ENCODE measurements at regions not wholly inside any gene's neighbourhood (a gene's known extent, or its start where the extent isn't known, plus 50 kb on each side); places are given as distances from the start of the nearest gene placed in this dataset.

DNA sequence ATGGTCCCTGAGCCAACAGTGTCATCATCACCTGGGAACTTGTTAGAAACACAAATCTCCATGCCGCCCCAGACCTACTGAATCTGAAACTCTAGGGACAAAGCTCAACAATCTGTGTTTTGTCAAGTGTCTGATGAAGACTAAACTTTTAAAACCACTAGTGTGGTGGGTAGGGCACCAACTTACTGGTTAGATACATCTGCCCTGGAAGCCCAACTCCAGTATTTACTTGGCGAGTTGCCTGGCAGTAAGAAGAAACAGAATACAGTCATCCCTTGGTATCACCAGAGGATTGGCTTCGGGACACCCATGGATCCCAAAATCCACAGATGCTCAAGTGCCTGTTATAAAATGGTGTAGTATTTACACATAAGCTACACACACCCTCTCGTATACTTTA is 367.9 kb upstream of the DUSP10 start:
- TF ChIP-seq, protein P1, sequence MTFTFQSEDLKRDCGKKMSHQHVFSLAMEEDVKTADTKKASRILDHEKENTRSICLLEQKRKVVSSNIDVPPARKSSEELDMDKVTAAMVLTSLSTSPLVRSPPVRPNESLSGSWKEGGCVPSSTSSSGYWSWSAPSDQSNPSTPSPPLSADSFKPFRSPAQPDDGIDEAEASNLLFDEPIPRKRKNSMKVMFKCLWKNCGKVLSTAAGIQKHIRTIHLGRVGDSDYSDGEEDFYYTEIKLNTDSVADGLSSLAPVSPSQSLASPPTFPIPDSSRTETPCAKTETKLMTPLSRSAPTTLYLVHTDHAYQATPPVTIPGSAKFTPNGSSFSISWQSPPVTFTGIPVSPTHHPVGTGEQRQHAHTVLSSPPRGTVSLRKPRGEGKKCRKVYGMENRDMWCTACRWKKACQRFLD (tag by site-specific recombination; IDR thresholded peaks at IDR 0.05): no peak
- TF ChIP-seq EGR2 (tag by site-specific recombination; IDR thresholded peaks at IDR 0.05; ENCODE audit: low read depth) (no peak), ZNF514 (tag by site-specific recombination; IDR thresholded peaks at IDR 0.05) (no peak), TCF7L2 (IDR thresholded peaks at IDR 0.05; ENCODE audit: borderline replicate concordance, low read depth, low read length) (no peak), ZNF24 (tag by site-specific recombination; IDR thresholded peaks at IDR 0.05) (no peak), YY2 (tag by site-specific recombination; IDR thresholded peaks at IDR 0.05) (no peak), ZNF623 (tag by site-specific recombination; IDR thresholded peaks at IDR 0.05) (no peak), ATF2 (tag by site-specific recombination; IDR thresholded peaks at IDR 0.05; ENCODE audit: low read depth) (no peak), ZNF112 (tag by site-specific recombination; IDR thresholded peaks at IDR 0.05) (no peak), ZNF2 (tag by site-specific recombination; IDR thresholded peaks at IDR 0.05) (no peak), ZBTB17 (tag by site-specific recombination; IDR thresholded peaks at IDR 0.05) (no peak)
- TF ChIP-seq, protein P2, sequence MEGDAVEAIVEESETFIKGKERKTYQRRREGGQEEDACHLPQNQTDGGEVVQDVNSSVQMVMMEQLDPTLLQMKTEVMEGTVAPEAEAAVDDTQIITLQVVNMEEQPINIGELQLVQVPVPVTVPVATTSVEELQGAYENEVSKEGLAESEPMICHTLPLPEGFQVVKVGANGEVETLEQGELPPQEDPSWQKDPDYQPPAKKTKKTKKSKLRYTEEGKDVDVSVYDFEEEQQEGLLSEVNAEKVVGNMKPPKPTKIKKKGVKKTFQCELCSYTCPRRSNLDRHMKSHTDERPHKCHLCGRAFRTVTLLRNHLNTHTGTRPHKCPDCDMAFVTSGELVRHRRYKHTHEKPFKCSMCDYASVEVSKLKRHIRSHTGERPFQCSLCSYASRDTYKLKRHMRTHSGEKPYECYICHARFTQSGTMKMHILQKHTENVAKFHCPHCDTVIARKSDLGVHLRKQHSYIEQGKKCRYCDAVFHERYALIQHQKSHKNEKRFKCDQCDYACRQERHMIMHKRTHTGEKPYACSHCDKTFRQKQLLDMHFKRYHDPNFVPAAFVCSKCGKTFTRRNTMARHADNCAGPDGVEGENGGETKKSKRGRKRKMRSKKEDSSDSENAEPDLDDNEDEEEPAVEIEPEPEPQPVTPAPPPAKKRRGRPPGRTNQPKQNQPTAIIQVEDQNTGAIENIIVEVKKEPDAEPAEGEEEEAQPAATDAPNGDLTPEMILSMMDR (tag by site-specific recombination; IDR thresholded peaks at IDR 0.05): no peak
- TF ChIP-seq, protein P3, sequence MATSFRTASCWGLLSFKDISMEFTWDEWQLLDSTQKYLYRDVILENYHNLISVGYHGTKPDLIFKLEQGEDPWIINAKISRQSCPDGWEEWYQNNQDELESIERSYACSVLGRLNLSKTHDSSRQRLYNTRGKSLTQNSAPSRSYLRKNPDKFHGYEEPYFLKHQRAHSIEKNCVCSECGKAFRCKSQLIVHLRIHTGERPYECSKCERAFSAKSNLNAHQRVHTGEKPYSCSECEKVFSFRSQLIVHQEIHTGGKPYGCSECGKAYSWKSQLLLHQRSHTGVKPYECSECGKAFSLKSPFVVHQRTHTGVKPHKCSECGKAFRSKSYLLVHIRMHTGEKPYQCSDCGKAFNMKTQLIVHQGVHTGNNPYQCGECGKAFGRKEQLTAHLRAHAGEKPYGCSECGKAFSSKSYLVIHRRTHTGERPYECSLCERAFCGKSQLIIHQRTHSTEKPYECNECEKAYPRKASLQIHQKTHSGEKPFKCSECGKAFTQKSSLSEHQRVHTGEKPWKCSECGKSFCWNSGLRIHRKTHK (tag by site-specific recombination; IDR thresholded peaks at IDR 0.05): no peak

Measured in HEK293 (cell line).